H1 (cell line): ENCODE measurements at regions not wholly inside any gene's neighbourhood (a gene's known extent, or its start where the extent isn't known, plus 50 kb on each side); places are given as distances from the start of the nearest gene placed in this dataset.

ENCODE experiments used
- CTCF ChIA-PET: fragments of 300-600 bp; sonication (Branson Sonifier 250); formaldehyde crosslinking; loops from one replicate; lab custom pipeline; 2021; ENCODE audit not compliant: partially characterized antibody; lab: Charles Lee
- POLR2A ChIA-PET: fragments of 300-600 bp; sonication (Branson Sonifier 250); formaldehyde crosslinking; loops from one replicate; lab custom pipeline; 2021; ENCODE audit warnings: inconsistent platforms; ENCODE audit not compliant: partially characterized antibody; lab: Charles Lee
- DNase-seq, 2 experiments: peaks; one replicate each; pipeline versions ENCODE4 v3.0.0 to v3.0.0-alpha.2; 2010 to 2022; ENCODE audit warnings: low spot score in 2 of 2, low read depth in 1 of 2, mixed read lengths in 1 of 2
- FAIRE-seq: peaks from 2 replicates; lab custom pipeline; 2011; peaks lifted over from hg19 to GRCh38; lab: Jason Lieb, UNC
- H2AFZ ChIP-seq: 2 replicates; pipeline ENCODE4 v1.8.1; 2012; ENCODE audit warnings: low read length, inconsistent platforms
- H2AK5ac ChIP-seq: 2 replicates; pipeline ENCODE4 v1.6.1; 2013; ENCODE audit warnings: low read depth, low read length
- H2BK120ac ChIP-seq: replicated peaks from 2 replicates; pipeline ENCODE3; 2013; ENCODE audit warnings: low read depth, low read length, inconsistent platforms
- H2BK12ac ChIP-seq: 2 replicates; pipeline ENCODE4 v1.6.1; 2013; ENCODE audit warnings: low read depth, low read length
- H2BK15ac ChIP-seq: 2 replicates; pipeline ENCODE4 v1.6.1; 2013; ENCODE audit warnings: low read length
- H2BK20ac ChIP-seq: 2 replicates; pipeline ENCODE4 v1.6.1; 2013; ENCODE audit warnings: low read length
- H2BK5ac ChIP-seq: 2 replicates; pipeline ENCODE4 v1.6.1; 2013; ENCODE audit warnings: low read depth, low read length
- H3K14ac ChIP-seq: 2 replicates; pipeline ENCODE4 v1.6.1; 2013; ENCODE audit warnings: inconsistent platforms; ENCODE audit not compliant: insufficient read length
- H3K18ac ChIP-seq: 2 replicates; pipeline ENCODE4 v1.6.1; 2013; ENCODE audit warnings: low read length; ENCODE audit errors: extremely low read depth
- H3K23ac ChIP-seq: 2 replicates; pipeline ENCODE4 v1.6.1; 2013; ENCODE audit warnings: inconsistent platforms; ENCODE audit not compliant: insufficient read length
- H3K23me2 ChIP-seq: 2 replicates; pipeline ENCODE4 v1.6.1; 2013; ENCODE audit warnings: low read depth, low read length
- H3K27ac ChIP-seq: 2 replicates; pipeline ENCODE4 v1.6.1; 2011; ENCODE audit warnings: low read depth, low read length, inconsistent platforms
- H3K27me3 ChIP-seq, 4 experiments: replicated peaks in 1 of 4; 1 replicate in 1 of 4; 2 replicates in 3 of 4; pipeline versions ENCODE4 v1.6.1 to v1.8.1; 2011 to 2013; ENCODE audit warnings: low read length in 3 of 4, mild to moderate bottlenecking in 3 of 4, inconsistent platforms in 2 of 4, mixed read lengths in 2 of 4, moderate library complexity in 1 of 4; ENCODE audit not compliant: control insufficient read depth in 3 of 4, insufficient read depth in 3 of 4; ENCODE audit errors: extremely low read depth in 1 of 4
- H3K36me3 ChIP-seq, 4 experiments: 2 replicates each; pipeline versions ENCODE4 v1.6.1 to v1.8.1; 2011 to 2013; ENCODE audit warnings: mild to moderate bottlenecking in 4 of 4, low read length in 3 of 4, moderate library complexity in 2 of 4, control low read depth in 1 of 4, inconsistent platforms in 1 of 4; ENCODE audit not compliant: insufficient read depth in 4 of 4, control insufficient read depth in 2 of 4
- H3K4ac ChIP-seq: replicated peaks from 2 replicates; pipeline ENCODE3; 2013; ENCODE audit warnings: low read length, low read depth, mixed read lengths, inconsistent platforms; ENCODE audit not compliant: insufficient read length
- H3K4me1 ChIP-seq, 4 experiments: replicated peaks in 1 of 4; 1 replicate in 1 of 4; 2 replicates in 3 of 4; pipeline versions ENCODE4 v1.6.1 to v1.8.1; 2011 to 2013; ENCODE audit warnings: low read length in 3 of 4, inconsistent platforms in 2 of 4, mixed read lengths in 1 of 4; ENCODE audit not compliant: insufficient read depth in 4 of 4, control insufficient read depth in 3 of 4
- H3K4me2 ChIP-seq, 2 experiments: 2 replicates each; pipeline versions ENCODE4 v1.6.1 to v1.8.1; 2011 to 2013; ENCODE audit warnings: low read depth in 2 of 2, low read length in 2 of 2, control low read depth in 1 of 2, inconsistent platforms in 1 of 2, mild to moderate bottlenecking in 1 of 2; ENCODE audit not compliant: insufficient read depth in 1 of 2
- H3K4me3 ChIP-seq, 4 experiments: fragments of 200-600, 300-600 bp in 1 of 4; sonication (generic), shearing (Covaris generic), sonication (Bioruptor Twin) in 1 of 4; 2 replicates each; pipeline versions ENCODE4 v1.5.1 to v1.8.1; 2011 to 2016; ENCODE audit warnings: low read length in 4 of 4, low read depth in 3 of 4, control low read depth in 2 of 4, inconsistent platforms in 2 of 4, mild to moderate bottlenecking in 2 of 4, mixed read lengths in 1 of 4, moderate library complexity in 1 of 4; ENCODE audit not compliant: insufficient read depth in 2 of 4; ENCODE audit errors: extremely low read depth in 1 of 4
- H3K56ac ChIP-seq: replicated peaks from 2 replicates; pipeline ENCODE3; 2013; ENCODE audit warnings: low read depth, mild to moderate bottlenecking, mixed read lengths, low read length, inconsistent platforms; ENCODE audit not compliant: insufficient read length
- H3K79me1 ChIP-seq: 2 replicates; pipeline ENCODE4 v1.6.1; 2013; ENCODE audit warnings: low read depth, low read length, control low read depth
- H3K79me2 ChIP-seq, 2 experiments: 2 replicates each; pipeline versions ENCODE4 v1.6.1 to v1.8.1; 2012 to 2013; ENCODE audit warnings: low read length in 2 of 2, mild to moderate bottlenecking in 2 of 2, inconsistent platforms in 1 of 2; ENCODE audit not compliant: insufficient read depth in 2 of 2, control insufficient read depth in 1 of 2
- H3K9ac ChIP-seq, 4 experiments: replicated peaks in 1 of 4; 1 replicate in 1 of 4; 2 replicates in 3 of 4; pipeline versions ENCODE4 v1.6.1 to v1.8.1; 2011 to 2013; ENCODE audit warnings: low read depth in 3 of 4, low read length in 3 of 4, control low read depth in 2 of 4, mild to moderate bottlenecking in 2 of 4, moderate library complexity in 2 of 4, inconsistent platforms in 1 of 4; ENCODE audit errors: extremely low read depth in 1 of 4
- H3K9me3 ChIP-seq, 2 experiments: 2 replicates each; pipeline versions ENCODE4 v1.6.1 to v1.8.1; 2012 to 2013; ENCODE audit warnings: mild to moderate bottlenecking in 2 of 2, moderate library complexity in 2 of 2, control low read depth in 1 of 2, inconsistent platforms in 1 of 2, low read depth in 1 of 2, low read length in 1 of 2, mixed read lengths in 1 of 2; ENCODE audit not compliant: insufficient read depth in 2 of 2
- H4K20me1 ChIP-seq, 2 experiments: replicated peaks in 1 of 2; 2 replicates each; pipeline versions ENCODE3 to v1.8.1; 2011 to 2013; ENCODE audit warnings: inconsistent platforms in 2 of 2, low read length in 2 of 2, mild to moderate bottlenecking in 1 of 2; ENCODE audit not compliant: insufficient read depth in 2 of 2, control insufficient read depth in 1 of 2
- H4K5ac ChIP-seq: 2 replicates; pipeline ENCODE4 v1.6.1; 2013; ENCODE audit warnings: low read length, low read depth, mixed read lengths, inconsistent platforms; ENCODE audit not compliant: insufficient read length
- H4K8ac ChIP-seq: 2 replicates; pipeline ENCODE4 v1.8.0; 2013; ENCODE audit warnings: mild to moderate bottlenecking, moderate library complexity, low read length, inconsistent platforms; ENCODE audit not compliant: insufficient read depth; ENCODE audit errors: extremely low read depth
- H4K91ac ChIP-seq: replicated peaks from 2 replicates; pipeline ENCODE3; 2013; ENCODE audit warnings: low read length, mixed read lengths, inconsistent platforms; ENCODE audit not compliant: insufficient read length
- ASH2L ChIP-seq: fragments of 200-600, 300-600 bp; sonication (generic); IDR thresholded peaks from one replicate; pipeline ENCODE4 v1.7.1; 2017; ENCODE audit warnings: low read length
- ATF2 ChIP-seq: IDR thresholded peaks from 2 replicates; pipeline ENCODE4 v1.6.1; 2012; ENCODE audit warnings: low read length, inconsistent platforms
- CBX8 ChIP-seq: fragments of 300-800, 300-1000 bp; sonication (generic); IDR thresholded peaks from 2 replicates; pipeline ENCODE4 v1.7.1; 2016; ENCODE audit warnings: low read depth, low read length, borderline replicate concordance
- KDM5A ChIP-seq: fragments of 200-600 bp; IDR thresholded peaks from 2 replicates; pipeline ENCODE4 v1.7.1; 2012; ENCODE audit warnings: mild to moderate bottlenecking, low read length, inconsistent platforms, mixed read lengths
- SIN3A ChIP-seq, 2 experiments: IDR thresholded peaks in 1 of 2; conservative IDR thresholded peaks in 1 of 2; 2 replicates each; pipeline ENCODE4 v1.6.1; 2011 to 2012; ENCODE audit warnings: low read length in 2 of 2, improper control_type of control experiment in 1 of 2, low read depth in 1 of 2, mild to moderate bottlenecking in 1 of 2

- H3K4me2 ChIP-seq: no peak overlapping the region
- ChIA-PET POLR2A (no interaction called here), CTCF (no interaction called here)
These were observed 360.9 kb downstream of the RPL10L start for GRCh38 chr14:46290706-46291105.

More at GRCh38 chr14:46290706-46291105, 360.9 kb downstream of the RPL10L start:
- no peak overlapping the region for H4K8ac ChIP-seq
- H4K91ac ChIP-seq: no peak overlapping the region
- H3K18ac ChIP-seq: no peak overlapping the region
- no peaks in the 10 kb centered on the region for H3K4me1 ChIP-seq
- H3K27ac ChIP-seq: no peak overlapping the region
- no peaks in the 10 kb centered on the region for H3K36me3 ChIP-seq
- H3K14ac ChIP-seq: no peak overlapping the region
- H3K79me2 ChIP-seq: no peaks in the 10 kb centered on the region
- no peak overlapping the region for H2AFZ ChIP-seq
- no peak overlapping the region for H3K4me3 ChIP-seq
- H3K9me3 ChIP-seq: no peaks in the 10 kb centered on the region
- no peak overlapping the region for H2BK5ac ChIP-seq
- no peak overlapping the region for H2AK5ac ChIP-seq
- H3K9ac ChIP-seq: no peak overlapping the region
- no peak overlapping the region for H3K4ac ChIP-seq
- no peak for DNase-seq
- no peak overlapping the region for H2BK12ac ChIP-seq
- H3K56ac ChIP-seq: no peak overlapping the region
- no peak overlapping the region for H4K5ac ChIP-seq
- FAIRE-seq: no peak
- H3K23me2 ChIP-seq: no peaks in the 10 kb centered on the region
- no peak overlapping the region for H2BK120ac ChIP-seq
- no peak overlapping the region for H2BK20ac ChIP-seq
- H3K79me1 ChIP-seq: no peaks in the 10 kb centered on the region
- H4K20me1 ChIP-seq: no peaks in the 10 kb centered on the region
- no peak overlapping the region for H2BK15ac ChIP-seq
- no peaks in the 10 kb centered on the region for H3K27me3 ChIP-seq
- TF ChIP-seq CBX8 (no peak), SIN3A (conservative IDR thresholded peaks at IDR 0.05 in 1 of 2, IDR thresholded peaks at IDR 0.05 in 1 of 2; ENCODE audit: low read depth in 1 of 2, low read length in 2 of 2) (no peak), KDM5A (no peak), ASH2L (no peak), ATF2 (no peak)
- no peak overlapping the region for H3K23ac ChIP-seq
